Loucy (cell line): ENCODE measurements at regions not wholly inside any gene's neighbourhood (a gene's known extent, or its start where the extent isn't known, plus 50 kb on each side); places are given as distances from the start of the nearest gene placed in this dataset.

Source experiments
- H2AFZ ChIP-seq: fragments of 200-600 bp; sonication (generic); 2 replicates; pipeline ENCODE4 v1.6.0; 2016; ENCODE audit warnings: antibody characterized with exemption, mild to moderate bottlenecking, low read length, moderate library complexity
- H3F3A ChIP-seq: fragments of 200-600 bp; 2 replicates; pipeline ENCODE4 v1.6.0; 2016; ENCODE audit warnings: antibody characterized with exemption, low read depth, mild to moderate bottlenecking
- H3K27me3 ChIP-seq: fragments of 200-600 bp; sonication (generic); 2 replicates; pipeline ENCODE4 v1.6.1; 2014; ENCODE audit warnings: low read length, mild to moderate bottlenecking; ENCODE audit not compliant: insufficient read depth, poor library complexity, severe bottlenecking
- H3K36me3 ChIP-seq: fragments of 200-600 bp; sonication (generic); 2 replicates; pipeline ENCODE4 v1.6.1; 2016; ENCODE audit warnings: low read length; ENCODE audit not compliant: insufficient read depth
- H3K4me1 ChIP-seq: fragments of 200-600 bp; sonication (generic); 2 replicates; pipeline ENCODE4 v1.5.1; 2014; ENCODE audit warnings: low read length, mild to moderate bottlenecking; ENCODE audit not compliant: insufficient read depth, poor library complexity, severe bottlenecking
- H3K4me2 ChIP-seq: fragments of 200-600 bp; sonication (generic); 2 replicates; pipeline ENCODE4 v1.6.0; 2014; ENCODE audit warnings: antibody characterized with exemption, low read length, low read depth, mild to moderate bottlenecking; ENCODE audit not compliant: poor library complexity, severe bottlenecking
- H3K4me3 ChIP-seq: fragments of 200-600 bp; sonication (generic); 2 replicates; pipeline ENCODE4 v1.5.1; 2014; ENCODE audit warnings: low read length, mild to moderate bottlenecking, mixed read lengths; ENCODE audit not compliant: poor library complexity, severe bottlenecking
- H3K79me2 ChIP-seq: fragments of 200-600 bp; sonication (generic); 2 replicates; pipeline ENCODE4 v1.6.1; 2014; ENCODE audit warnings: low read length; ENCODE audit not compliant: insufficient read depth
- H3K9ac ChIP-seq: fragments of 200-600 bp; sonication (generic); 2 replicates; pipeline ENCODE4 v1.6.0; 2014; ENCODE audit warnings: mild to moderate bottlenecking, low read depth, low read length, moderate library complexity; ENCODE audit not compliant: poor library complexity, severe bottlenecking
- H3K9me2 ChIP-seq: fragments of 200-600 bp; sonication (generic); replicated peaks from 2 replicates; pipeline ENCODE4 v1.6.1; 2016; ENCODE audit warnings: low read depth, low read length, mixed read lengths
- H3K9me3 ChIP-seq: fragments of 200-600 bp; sonication (generic); 2 replicates; pipeline ENCODE4 v1.6.1; 2014; ENCODE audit warnings: mild to moderate bottlenecking, antibody characterized with exemption, low read length, low read depth; ENCODE audit not compliant: insufficient read depth
- H4K20me1 ChIP-seq: fragments of 200-600 bp; sonication (generic); 2 replicates; pipeline ENCODE4 v1.6.0; 2014; ENCODE audit warnings: antibody characterized with exemption, low read length, mild to moderate bottlenecking; ENCODE audit not compliant: insufficient read depth, poor library complexity, severe bottlenecking
- CTCF ChIP-seq: fragments of 200-600 bp; sonication (generic); conservative IDR thresholded peaks from 2 replicates; pipeline ENCODE4 v1.5.1; 2014; ENCODE audit warnings: mild to moderate bottlenecking, antibody characterized with exemption, low read length
- EZH2phosphoT487 ChIP-seq: fragments of 200-600 bp; IDR thresholded peaks from 2 replicates; pipeline ENCODE4 v1.6.1; 2018; ENCODE audit warnings: antibody characterized with exemption, mild to moderate bottlenecking, moderate library complexity, borderline replicate concordance

DNA sequence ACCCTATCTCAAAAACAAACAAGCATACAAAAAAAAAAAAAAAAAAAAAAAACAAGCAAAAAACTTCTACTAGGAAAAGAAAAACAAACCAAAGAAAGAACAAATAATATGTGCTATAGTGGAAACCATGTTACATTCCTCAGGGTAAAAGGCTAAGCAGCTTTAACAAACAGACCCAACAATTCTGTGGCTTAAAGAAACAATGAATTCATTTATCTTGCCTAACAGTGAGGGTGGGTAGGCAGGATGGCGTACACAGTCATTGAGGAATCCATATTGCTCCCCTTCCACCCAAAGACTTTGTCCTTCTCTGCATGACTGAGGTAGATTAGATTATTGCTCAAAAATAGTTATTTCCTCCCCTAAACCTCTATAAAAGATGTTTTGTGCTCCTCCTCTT, 63.1 kb upstream of the ITGA6 start:
- Histone ChIP-seq H4K20me1 (no peaks in the 10 kb centered on the region), H3K27me3 (no peaks in the 10 kb centered on the region), H3F3A (no peaks in the 10 kb centered on the region), H3K9me2 (no peaks in the 10 kb centered on the region), H3K36me3 (no peaks in the 10 kb centered on the region), H3K4me1 (peaks cover 11% of the 10 kb centered on the region), H3K4me2 (no peak overlapping the region), H3K9me3 (peaks cover 11% of the 10 kb centered on the region; the same call in 1 of the 2 replicates), H3K9ac (no peak overlapping the region), H2AFZ (peak overlapping the region; percentile 54; the same call in 1 of the 2 replicates), H3K4me3 (no peak overlapping the region), H3K79me2 (no peaks in the 10 kb centered on the region)
- TF ChIP-seq CTCF: no peak
- TF ChIP-seq EZH2phosphoT487: no peak

DNA sequence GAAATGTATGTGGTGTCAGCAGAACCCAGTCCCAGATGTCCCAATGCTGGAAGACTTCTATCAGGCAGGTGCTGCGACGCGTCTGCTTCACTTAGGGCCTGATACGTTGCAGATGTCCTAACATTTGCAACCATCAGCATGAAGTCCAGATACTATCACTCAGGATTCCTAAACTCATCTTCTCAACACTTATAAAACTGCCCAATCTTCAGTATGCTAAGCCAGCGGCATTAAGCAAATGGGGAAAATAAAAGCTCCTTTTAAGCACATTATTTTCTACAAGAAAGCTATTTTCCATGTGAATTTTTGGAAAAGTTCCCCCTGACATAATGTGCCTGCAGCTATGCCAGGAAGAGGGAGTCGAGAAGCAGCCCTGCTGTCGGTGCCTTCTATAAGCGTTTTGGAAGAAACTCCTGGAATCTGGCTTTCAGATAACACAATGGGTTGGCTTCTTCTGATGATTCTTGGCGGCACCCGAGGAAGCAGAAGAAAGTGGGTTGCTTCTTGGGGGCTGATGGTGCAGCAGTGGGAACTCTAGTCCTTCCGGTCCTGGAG, 60.7 kb upstream of the ITGA6 start:
- TF ChIP-seq CTCF (no peak), EZH2phosphoT487 (no peak)
- H3K4me2 ChIP-seq: no peak overlapping the region
- no peaks in the 10 kb centered on the region for H3K79me2 ChIP-seq
- H3K9me2 ChIP-seq: no peaks in the 10 kb centered on the region
- no peak overlapping the region for H3K4me3 ChIP-seq
- no peaks in the 10 kb centered on the region for H3F3A ChIP-seq
- no peaks in the 10 kb centered on the region for H3K27me3 ChIP-seq
- H2AFZ ChIP-seq: peak overlapping the region; percentile 63
- peaks cover 24% of the 10 kb centered on the region for H3K4me1 ChIP-seq
- no peaks in the 10 kb centered on the region for H3K36me3 ChIP-seq
- H3K9me3 ChIP-seq: peaks cover 19% of the 10 kb centered on the region; the same call in 1 of the 2 replicates
- H3K9ac ChIP-seq: no peak overlapping the region
- H4K20me1 ChIP-seq: no peaks in the 10 kb centered on the region

- H3K4me2 ChIP-seq: peak overlapping the region; percentile 51
- no peaks in the 10 kb centered on the region for H3K36me3 ChIP-seq
- peak overlapping the region; percentile 3 for H3K9ac ChIP-seq
- no peaks in the 10 kb centered on the region for H4K20me1 ChIP-seq
- H3K9me2 ChIP-seq: no peaks in the 10 kb centered on the region
- no peaks in the 10 kb centered on the region for H3F3A ChIP-seq
- H3K27me3 ChIP-seq: no peaks in the 10 kb centered on the region
- peaks cover 29% of the 10 kb centered on the region for H3K4me1 ChIP-seq
- peak overlapping the region; percentile 58 for H2AFZ ChIP-seq
- peaks cover 19% of the 10 kb centered on the region; the same call in 1 of the 2 replicates for H3K9me3 ChIP-seq
- no peaks in the 10 kb centered on the region for H3K79me2 ChIP-seq
- no peak for TF ChIP-seq EZH2phosphoT487
- no peak for TF ChIP-seq CTCF
- H3K4me3 ChIP-seq: peak overlapping the region; percentile 7
These were observed 56.4 kb upstream of the ITGA6 start for GRCh38 chr2:172370821-172371455.
